ENCODE measurements at regions not wholly inside any gene's neighbourhood (a gene's known extent, or its start where the extent isn't known, plus 50 kb on each side); places are given as distances from the start of the nearest gene placed in this dataset.

GRCh38 chr1:29521438-29521715 is 285.1 kb downstream of the PTPRU start:
- TF ChIP-seq TAF1 (IDR thresholded peaks at IDR 0.05; ENCODE audit: borderline replicate concordance, low read depth, low read length), result no peak
- TF ChIP-seq POLR2AphosphoS5 (IDR thresholded peaks at IDR 0.05; ENCODE audit: low read depth, low read length), result no peak
